Endodermal cell (in vitro differentiated cells): ENCODE measurements at regions not wholly inside any gene's neighbourhood (a gene's known extent, or its start where the extent isn't known, plus 50 kb on each side); places are given as distances from the start of the nearest gene placed in this dataset.

Experiments used
- DNase-seq: peaks from one replicate; pipeline ENCODE4 v3.0.0-alpha.2; 2017
- H3K27ac ChIP-seq: 2 replicates; pipeline ENCODE4 v1.5.1; 2013; ENCODE audit warnings: mild to moderate bottlenecking, low read depth, low read length, moderate library complexity
- H3K27me3 ChIP-seq: 2 replicates; pipeline ENCODE4 v1.6.1; 2013; ENCODE audit warnings: mild to moderate bottlenecking, low read length, moderate library complexity; ENCODE audit not compliant: insufficient read depth, control insufficient read depth, poor library complexity, severe bottlenecking
- H3K36me3 ChIP-seq: 2 replicates; pipeline ENCODE4 v1.7.0; 2013; ENCODE audit warnings: mild to moderate bottlenecking, low read length, moderate library complexity; ENCODE audit not compliant: control insufficient read depth, insufficient read depth
- H3K4me1 ChIP-seq: one replicate; pipeline ENCODE4 v1.7.0; 2013; ENCODE audit warnings: low read length; ENCODE audit not compliant: control insufficient read depth, insufficient read depth
- H3K4me3 ChIP-seq: 2 replicates; pipeline ENCODE4 v1.5.1; 2013; ENCODE audit warnings: mild to moderate bottlenecking, low read length, moderate library complexity
- H3K9ac ChIP-seq: 2 replicates; pipeline ENCODE4 v1.6.1; 2013; ENCODE audit warnings: mild to moderate bottlenecking, low read length, moderate library complexity; ENCODE audit not compliant: poor library complexity, severe bottlenecking; ENCODE audit errors: extremely low read depth
- H3K9me3 ChIP-seq: 2 replicates; pipeline ENCODE4 v1.6.1; 2013; ENCODE audit warnings: mild to moderate bottlenecking, low read length, moderate library complexity; ENCODE audit not compliant: control insufficient read depth
- H3K27ac Mint-ChIP-seq: 2 replicates; pipeline ENCODE4 v1.8.0; 2020; ENCODE audit warnings: mixed read lengths
- H3K27me3 Mint-ChIP-seq: 2 replicates; pipeline ENCODE4 v1.8.0; 2021; ENCODE audit warnings: mild to moderate bottlenecking, mixed read lengths; ENCODE audit not compliant: insufficient read depth
- H3K36me3 Mint-ChIP-seq: 2 replicates; pipeline ENCODE4 v1.8.0; 2020; ENCODE audit warnings: low read depth, mixed read lengths
- H3K4me1 Mint-ChIP-seq: 2 replicates; pipeline ENCODE4 v1.8.0; 2020; ENCODE audit warnings: mixed read lengths
- H3K4me3 Mint-ChIP-seq: 2 replicates; pipeline ENCODE4 v1.8.0; 2020; ENCODE audit warnings: mild to moderate bottlenecking, moderate library complexity, mixed read lengths
- H3K9me3 Mint-ChIP-seq: 2 replicates; pipeline ENCODE4 v1.8.0; 2020; ENCODE audit warnings: mild to moderate bottlenecking, mixed read lengths
- CTCF ChIP-seq: fragments of 200-600 bp; sonication (generic); conservative IDR thresholded peaks from 2 replicates; pipeline ENCODE4 v1.5.0; 2021; ENCODE audit warnings: antibody characterized with exemption, mild to moderate bottlenecking
- WGBS, 2 experiments: methylation state at CpG; one replicate each; pipeline versions ENCODE4 v1.1.5 to v1.1.7; 2013; ENCODE audit warnings: missing lambda C conversion rate in 2 of 2, mixed read lengths in 1 of 2; ENCODE audit not compliant: insufficient coverage in 1 of 2, insufficient read length in 1 of 2; 5-methylcytosine and 5-hydroxymethylcytosine counted together

- no peak for DNase-seq
- Histone ChIP-seq H3K36me3 (no peaks in the 10 kb centered on the region), H3K4me1 (no peaks in the 10 kb centered on the region), H3K27me3 (no peaks in the 10 kb centered on the region), H3K27ac (no peak overlapping the region), H3K9ac (no peak overlapping the region), H3K9me3 (no peaks in the 10 kb centered on the region), H3K4me3 (no peak overlapping the region)
- H3K27me3 Mint-ChIP-seq = no peaks in the 10 kb centered on the region
- no peaks in the 10 kb centered on the region for H3K36me3 Mint-ChIP-seq
- H3K4me3 Mint-ChIP-seq = no peak overlapping the region
- WGBS, 2 experiments = 25 to 36% methylated on average over 1 to 3 of the region's 3 CpGs
- no peak overlapping the region for H3K27ac Mint-ChIP-seq
- peaks cover 23% of the 10 kb centered on the region for H3K4me1 Mint-ChIP-seq
- H3K9me3 Mint-ChIP-seq = no peaks in the 10 kb centered on the region
- TF ChIP-seq CTCF = no peak
Measured at GRCh38 chr6:100168148-100168547, 174.1 kb upstream of the MCHR2 start.

- Mint-ChIP-seq H3K9me3 (no peaks in the 10 kb centered on the region), H3K4me3 (no peak overlapping the region), H3K36me3 (no peaks in the 10 kb centered on the region), H3K4me1 (peaks cover 28% of the 10 kb centered on the region), H3K27me3 (no peaks in the 10 kb centered on the region), H3K27ac (no peak overlapping the region)
- no peak overlapping the region for H3K9ac ChIP-seq
- no peaks in the 10 kb centered on the region for H3K9me3 ChIP-seq
- no peaks in the 10 kb centered on the region for H3K36me3 ChIP-seq
- no peaks in the 10 kb centered on the region for H3K4me1 ChIP-seq
- no peak overlapping the region for H3K27ac ChIP-seq
- no peak overlapping the region for H3K4me3 ChIP-seq
- H3K27me3 ChIP-seq = no peaks in the 10 kb centered on the region
- DNase-seq = peak; percentile 62
- no peak for TF ChIP-seq CTCF
- 19 to 31% methylated on average over 3 to 4 of the region's 4 CpGs for WGBS, 2 experiments
Measured at GRCh38 chr6:100167585-100167984, 173.6 kb upstream of the MCHR2 start.

GRCh38 chr6:100166956-100167355, 172.9 kb upstream of the MCHR2 start:
- no peaks in the 10 kb centered on the region for H3K27me3 ChIP-seq
- no peak for DNase-seq
- peaks cover 23% of the 10 kb centered on the region for H3K4me1 Mint-ChIP-seq
- H3K9ac ChIP-seq = no peak overlapping the region
- H3K4me3 ChIP-seq = no peak overlapping the region
- no peaks in the 10 kb centered on the region for H3K4me1 ChIP-seq
- 50% methylated on average over 2 of the region's 2 CpGs; no CpG with 5 or more reads in 1 of the 2 experiments for WGBS, 2 experiments
- no peaks in the 10 kb centered on the region for H3K36me3 ChIP-seq
- TF ChIP-seq CTCF = no peak
- no peaks in the 10 kb centered on the region for H3K9me3 ChIP-seq
- H3K27ac Mint-ChIP-seq = no peak overlapping the region
- H3K36me3 Mint-ChIP-seq = no peaks in the 10 kb centered on the region
- H3K27me3 Mint-ChIP-seq = no peaks in the 10 kb centered on the region
- no peak overlapping the region for H3K27ac ChIP-seq
- no peaks in the 10 kb centered on the region for H3K9me3 Mint-ChIP-seq
- no peak overlapping the region for H3K4me3 Mint-ChIP-seq
